Activated naive CD4-positive, alpha-beta T cell treated with anti-CD3 and anti-CD28 coated beads for 36 hours (primary cell): ENCODE measurements at regions not wholly inside any gene's neighbourhood (a gene's known extent, or its start where the extent isn't known, plus 50 kb on each side); places are given as distances from the start of the nearest gene placed in this dataset.

Source experiments
- CTCF ChIA-PET: fragments of 350-600 bp; sonication (Branson Sonifier 250); formaldehyde crosslinking; loops from one replicate; lab custom pipeline; 2021; ENCODE audit warnings: antibody characterized with exemption; lab: Charles Lee
- DNase-seq: peaks from one replicate; pipeline ENCODE4 v3.0.0-alpha.2; 2020
- H3K27ac Mint-ChIP-seq: one replicate; pipeline ENCODE4 v1.8.0; 2021; ENCODE audit warnings: mild to moderate bottlenecking, mixed read lengths
- H3K27me3 Mint-ChIP-seq: one replicate; pipeline ENCODE4 v1.8.0; 2021; ENCODE audit warnings: low read depth, mixed read lengths
- H3K36me3 Mint-ChIP-seq: one replicate; pipeline ENCODE4 v1.8.0; 2021; ENCODE audit warnings: low read depth, mixed read lengths
- H3K4me1 Mint-ChIP-seq: one replicate; pipeline ENCODE4 v1.8.0; 2021; ENCODE audit warnings: low read depth, mixed read lengths
- H3K4me3 Mint-ChIP-seq: one replicate; pipeline ENCODE4 v1.8.0; 2021; ENCODE audit warnings: mild to moderate bottlenecking, moderate library complexity, mixed read lengths
- H3K9me3 Mint-ChIP-seq: one replicate; pipeline ENCODE4 v1.8.0; 2021; ENCODE audit warnings: mixed read lengths
- intact Hi-C: fragments of 100-400 bp; cut with micrococcal nuclease; formaldehyde crosslinking; loops from one replicate; pipeline ENCODE4 v1.15.1; 2023

DNA sequence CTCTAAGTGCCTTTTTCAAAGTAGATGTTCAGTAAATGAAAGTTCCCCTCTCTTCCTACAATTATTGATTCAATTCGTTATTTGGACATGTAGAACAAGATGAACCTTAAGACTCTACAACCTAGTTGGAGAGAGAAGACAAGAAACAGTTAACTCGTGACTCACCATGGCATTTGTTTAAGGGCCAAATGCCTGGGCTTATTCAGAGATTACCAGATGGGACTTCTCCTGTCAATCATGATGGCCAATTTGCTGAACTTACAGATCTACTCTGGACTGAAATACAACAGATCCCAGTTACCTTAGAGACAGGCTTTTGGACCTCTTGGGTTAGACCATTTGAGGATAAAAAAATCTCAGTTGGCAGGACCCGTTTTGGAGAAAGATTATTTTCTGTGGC is 93.5 kb downstream of the C1orf94 start:
- CTCF ChIA-PET: no interaction called here
- no peaks in the 10 kb centered on the region for H3K9me3 Mint-ChIP-seq
- intact Hi-C loops: no loop called here
- no peaks in the 10 kb centered on the region for H3K4me1 Mint-ChIP-seq
- H3K27ac Mint-ChIP-seq: no peak overlapping the region
- H3K36me3 Mint-ChIP-seq: no peaks in the 10 kb centered on the region
- no peak for DNase-seq
- peaks cover 21% of the 10 kb centered on the region for H3K27me3 Mint-ChIP-seq
- H3K4me3 Mint-ChIP-seq: no peak overlapping the region

DNA sequence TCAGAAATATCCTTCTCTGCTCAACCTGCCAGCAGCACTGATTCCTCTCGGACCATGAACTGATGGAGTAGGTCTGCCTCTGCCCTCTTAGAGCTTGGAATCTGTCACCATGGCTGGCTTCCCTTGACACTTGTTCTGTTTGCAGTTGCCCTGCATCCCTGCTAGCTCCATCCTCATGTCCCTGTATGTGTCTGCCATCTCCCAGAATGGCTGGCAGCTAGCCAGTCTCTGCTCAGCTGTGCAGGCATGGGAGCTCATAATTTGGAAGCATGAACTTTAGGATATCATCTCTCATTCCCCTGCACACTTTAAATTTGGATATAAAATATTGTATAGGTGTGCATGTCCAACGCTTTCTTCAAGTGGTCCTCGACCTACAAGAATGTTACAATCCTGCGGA is 95.4 kb downstream of the C1orf94 start:
- intact Hi-C loops: no loop called here
- H3K36me3 Mint-ChIP-seq: no peaks in the 10 kb centered on the region

DNA sequence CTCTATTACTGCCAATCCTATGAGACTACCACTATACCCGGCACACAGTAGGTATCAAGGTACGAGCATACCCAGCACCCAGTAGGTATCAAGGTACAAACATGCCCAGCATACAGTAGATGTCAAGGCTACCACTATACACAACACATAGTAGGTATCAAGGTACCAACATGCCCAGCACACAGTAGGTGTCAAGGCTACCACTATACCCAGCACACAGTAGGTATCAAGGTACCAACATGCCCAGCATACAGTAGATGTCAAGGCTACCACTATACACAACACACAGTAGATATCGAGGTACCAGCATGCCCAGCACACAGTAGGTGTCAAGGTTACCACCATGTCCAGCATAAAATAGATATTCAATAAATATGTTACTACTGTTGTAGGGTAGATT is 98.4 kb downstream of the C1orf94 start:
- intact Hi-C loops: no loop called here

More for the DNA sequence above, 95.4 kb downstream of the C1orf94 start:
- Mint-ChIP-seq H3K4me1 (no peaks in the 10 kb centered on the region), H3K9me3 (no peaks in the 10 kb centered on the region), H3K27me3 (peaks cover 17% of the 10 kb centered on the region), H3K4me3 (no peak overlapping the region), H3K27ac (no peak overlapping the region)
- DNase-seq: no peak
- CTCF ChIA-PET: no interaction called here

DNA sequence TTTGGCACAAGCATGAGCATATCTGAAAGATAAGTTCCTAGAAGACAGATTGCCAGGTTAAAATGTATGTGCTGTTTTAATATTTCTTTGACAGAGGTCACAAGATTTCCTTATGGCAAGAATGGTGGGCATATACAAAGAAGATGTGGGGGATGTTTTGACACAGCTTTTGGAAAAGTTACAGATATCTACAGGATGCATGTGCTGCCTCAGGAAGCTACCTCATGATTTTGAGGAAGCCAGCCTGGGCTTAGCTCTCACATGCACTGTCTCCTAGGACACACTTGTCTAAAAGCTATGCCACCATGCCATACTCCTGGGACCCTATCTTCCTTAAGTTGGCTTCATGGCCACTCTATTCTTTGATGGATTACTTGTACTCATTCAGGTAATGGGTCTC is 99.9 kb downstream of the C1orf94 start:
- Mint-ChIP-seq H3K27ac (no peak overlapping the region), H3K4me3 (no peak overlapping the region), H3K4me1 (no peaks in the 10 kb centered on the region), H3K27me3 (peaks cover 4% of the 10 kb centered on the region), H3K9me3 (no peaks in the 10 kb centered on the region), H3K36me3 (no peaks in the 10 kb centered on the region)
- CTCF ChIA-PET: no interaction called here
- no peak for DNase-seq
- intact Hi-C loops: no loop called here

More for the DNA sequence above, 98.4 kb downstream of the C1orf94 start:
- no peaks in the 10 kb centered on the region for H3K36me3 Mint-ChIP-seq
- no peak for DNase-seq
- H3K27me3 Mint-ChIP-seq: peaks cover 8% of the 10 kb centered on the region
- no peak overlapping the region for H3K4me3 Mint-ChIP-seq
- CTCF ChIA-PET: no interaction called here
- no peak overlapping the region for H3K27ac Mint-ChIP-seq
- H3K4me1 Mint-ChIP-seq: no peaks in the 10 kb centered on the region
- H3K9me3 Mint-ChIP-seq: no peaks in the 10 kb centered on the region

DNA sequence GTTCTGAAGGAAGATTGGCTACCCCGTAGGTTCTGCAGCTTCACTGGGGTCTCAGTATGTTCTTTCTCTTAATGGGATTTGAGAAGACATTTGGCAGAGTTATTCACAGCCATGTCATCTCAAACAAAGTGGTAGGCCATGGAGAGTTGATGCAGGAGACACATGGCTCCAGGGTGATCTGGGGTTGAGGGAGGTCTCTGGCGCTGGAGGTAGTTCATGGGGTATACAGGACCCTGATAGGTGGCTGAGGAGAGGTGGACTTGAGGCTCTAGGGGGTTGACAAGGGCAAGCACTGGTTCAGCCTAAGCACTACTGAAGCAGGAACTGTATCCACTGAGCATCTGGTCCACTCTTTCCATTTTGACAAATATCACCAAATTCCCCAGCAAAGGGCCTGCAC is 100.4 kb downstream of the C1orf94 start:
- Mint-ChIP-seq H3K9me3 (no peaks in the 10 kb centered on the region), H3K4me3 (no peak overlapping the region), H3K36me3 (no peaks in the 10 kb centered on the region), H3K4me1 (no peaks in the 10 kb centered on the region), H3K27me3 (peaks cover 5% of the 10 kb centered on the region), H3K27ac (no peak overlapping the region)
- CTCF ChIA-PET: no interaction called here
- DNase-seq: no peak
- intact Hi-C loops: no loop called here

DNA sequence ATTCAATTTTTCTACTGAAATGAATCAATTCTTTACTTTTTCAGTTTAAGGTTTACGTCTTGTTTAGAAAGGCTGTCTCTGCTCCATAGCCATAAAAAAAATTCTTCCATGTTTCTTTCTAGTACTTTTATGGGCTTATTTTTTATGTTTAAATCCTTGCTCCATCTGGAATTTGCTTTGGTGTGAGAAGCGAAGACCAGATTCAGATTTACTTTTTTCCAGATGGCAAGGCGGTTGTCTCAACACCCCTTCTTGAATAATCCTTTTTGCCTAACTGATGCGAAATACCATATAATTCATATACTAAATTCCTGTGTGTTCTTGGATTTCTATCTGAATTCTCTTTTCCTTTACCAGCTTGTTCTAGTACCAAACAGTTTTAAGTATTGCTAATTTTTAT is 101.5 kb downstream of the C1orf94 start:
- intact Hi-C loops: no loop called here
- Mint-ChIP-seq H3K4me1 (no peaks in the 10 kb centered on the region), H3K9me3 (no peaks in the 10 kb centered on the region), H3K4me3 (no peak overlapping the region), H3K36me3 (no peaks in the 10 kb centered on the region), H3K27me3 (peaks cover 5% of the 10 kb centered on the region), H3K27ac (no peak overlapping the region)
- CTCF ChIA-PET: no interaction called here
- no peak for DNase-seq

DNA sequence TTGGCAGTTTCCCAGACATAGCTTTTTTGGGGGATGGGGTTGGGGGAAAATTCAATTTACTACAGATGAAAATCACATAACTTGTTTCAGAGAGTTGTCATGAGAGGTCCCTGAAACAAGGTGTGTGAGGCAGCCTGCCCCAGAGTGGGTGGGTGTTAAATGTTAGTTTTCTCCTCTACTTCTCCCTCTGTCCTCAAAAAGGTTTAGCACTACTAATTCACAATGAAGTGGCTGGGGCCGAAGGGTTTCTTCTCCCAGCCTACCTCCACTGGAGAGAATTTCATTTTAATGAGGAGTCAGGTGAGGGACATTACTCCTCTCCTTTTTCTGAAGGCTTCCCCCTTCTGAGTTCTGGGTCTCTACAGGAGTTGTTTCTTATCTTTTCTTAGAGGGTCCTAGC is 103.3 kb downstream of the C1orf94 start:
- Mint-ChIP-seq H3K4me1 (no peaks in the 10 kb centered on the region), H3K27ac (no peak overlapping the region), H3K9me3 (no peaks in the 10 kb centered on the region), H3K27me3 (peaks cover 12% of the 10 kb centered on the region), H3K4me3 (no peak overlapping the region), H3K36me3 (no peaks in the 10 kb centered on the region)
- intact Hi-C loops: no loop called here
- no peak for DNase-seq
- CTCF ChIA-PET: no interaction called here

DNA sequence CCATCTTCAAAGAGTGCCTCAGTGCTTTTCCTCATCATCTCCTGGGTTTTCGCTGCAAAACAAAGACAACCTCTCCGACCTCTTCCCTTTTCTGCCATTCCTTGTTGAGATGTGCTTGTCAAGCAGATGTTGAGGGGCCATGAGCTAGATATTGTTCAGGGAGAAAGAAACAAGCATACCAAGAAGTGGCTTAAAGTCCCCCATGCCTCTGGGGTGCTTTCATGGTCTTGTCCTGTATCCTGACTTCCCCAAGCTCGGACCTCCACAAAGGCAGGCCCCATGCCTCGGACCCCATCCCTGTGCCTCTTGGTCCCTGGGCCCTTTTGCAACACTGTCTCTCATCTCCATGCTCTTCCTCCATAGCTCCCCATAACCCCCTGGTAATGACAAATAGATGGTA is 103.8 kb downstream of the C1orf94 start:
- intact Hi-C loops: no loop called here
- H3K9me3 Mint-ChIP-seq: no peaks in the 10 kb centered on the region
- H3K27me3 Mint-ChIP-seq: peaks cover 12% of the 10 kb centered on the region
- no peak overlapping the region for H3K27ac Mint-ChIP-seq
- no peaks in the 10 kb centered on the region for H3K36me3 Mint-ChIP-seq
- no peak for DNase-seq
- no peaks in the 10 kb centered on the region for H3K4me1 Mint-ChIP-seq
- CTCF ChIA-PET: no interaction called here
- no peak overlapping the region for H3K4me3 Mint-ChIP-seq

DNA sequence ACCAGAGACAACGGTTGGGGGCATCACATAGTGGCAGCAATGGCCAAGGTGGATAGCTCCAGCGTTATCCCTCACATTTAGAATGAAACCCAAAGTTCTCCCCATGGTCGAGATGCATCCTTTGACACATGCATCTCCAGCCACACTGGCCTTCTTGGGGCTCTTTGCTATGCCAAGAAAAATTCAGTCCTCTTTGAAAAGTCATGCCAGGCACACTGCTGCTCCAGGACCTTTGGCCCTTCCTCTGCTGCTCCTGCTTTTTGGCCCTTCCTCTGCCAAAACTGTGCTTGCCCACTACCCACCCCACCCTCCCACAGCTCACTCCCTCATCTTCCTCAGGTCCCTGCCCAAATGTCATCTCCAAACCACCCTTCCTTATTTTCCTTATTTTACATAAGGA is 106.4 kb downstream of the C1orf94 start:
- CTCF ChIA-PET: interaction anchor here (0.7 kb wide), 1 partner anchor 573 kb away, joined by 3 read pairs; no protein-coding TSS in a partner anchor
- H3K4me3 Mint-ChIP-seq: no peak overlapping the region
- H3K27me3 Mint-ChIP-seq: peaks cover 9% of the 10 kb centered on the region
- no peaks in the 10 kb centered on the region for H3K9me3 Mint-ChIP-seq
- no peak for DNase-seq
- no peaks in the 10 kb centered on the region for H3K4me1 Mint-ChIP-seq
- intact Hi-C loops: no loop called here
- H3K36me3 Mint-ChIP-seq: no peaks in the 10 kb centered on the region
- H3K27ac Mint-ChIP-seq: no peak overlapping the region

DNA sequence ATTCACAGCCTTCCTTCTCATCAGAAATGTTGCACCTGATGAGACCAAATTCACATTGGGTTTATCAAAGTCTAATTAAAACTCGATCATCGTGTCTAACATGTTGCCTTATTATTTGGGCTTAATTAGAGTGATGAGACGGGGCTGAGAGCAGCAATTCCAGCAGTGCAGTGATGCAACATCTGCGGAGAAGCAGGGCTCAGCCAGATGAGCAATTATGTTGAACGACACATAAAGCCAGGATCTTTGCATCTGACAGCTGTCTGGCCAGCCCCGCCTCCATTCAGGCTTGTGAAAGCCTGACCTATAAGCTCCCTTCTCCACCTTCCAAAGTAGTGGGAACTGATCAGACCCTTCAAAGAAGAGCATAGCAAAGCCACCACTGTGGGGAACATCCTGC is 109.8 kb downstream of the C1orf94 start:
- H3K4me3 Mint-ChIP-seq: no peak overlapping the region
- CTCF ChIA-PET: no interaction called here
- intact Hi-C loops: no loop called here
- no peaks in the 10 kb centered on the region for H3K4me1 Mint-ChIP-seq
- peaks cover 9% of the 10 kb centered on the region for H3K27me3 Mint-ChIP-seq
- H3K36me3 Mint-ChIP-seq: no peaks in the 10 kb centered on the region
- H3K27ac Mint-ChIP-seq: no peak overlapping the region
- H3K9me3 Mint-ChIP-seq: no peaks in the 10 kb centered on the region
- DNase-seq: no peak

DNA sequence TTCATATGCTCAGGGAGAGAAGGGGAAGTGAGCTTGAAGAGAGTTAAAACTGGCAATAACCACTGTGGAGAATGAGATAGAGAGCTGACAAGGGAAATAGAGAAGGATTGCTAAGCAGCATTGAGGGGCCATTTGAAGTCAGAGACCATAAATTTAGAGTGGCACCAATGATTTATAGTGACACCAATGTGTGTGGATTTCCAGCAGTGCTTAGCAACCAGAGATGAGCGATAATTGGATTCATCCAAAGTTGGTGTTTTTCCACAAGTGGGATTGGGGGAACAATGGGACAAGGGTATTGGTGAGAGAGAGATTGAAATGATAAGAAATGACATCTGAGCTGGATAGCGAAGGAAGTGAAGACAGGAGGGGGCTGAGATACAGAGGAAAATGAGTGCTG is 114.1 kb downstream of the C1orf94 start:
- Mint-ChIP-seq H3K4me3 (no peak overlapping the region), H3K27me3 (peaks cover 12% of the 10 kb centered on the region), H3K27ac (no peak overlapping the region), H3K9me3 (no peaks in the 10 kb centered on the region), H3K36me3 (no peaks in the 10 kb centered on the region), H3K4me1 (no peaks in the 10 kb centered on the region)
- intact Hi-C loops: no loop called here
- CTCF ChIA-PET: no interaction called here
- no peak for DNase-seq

DNA sequence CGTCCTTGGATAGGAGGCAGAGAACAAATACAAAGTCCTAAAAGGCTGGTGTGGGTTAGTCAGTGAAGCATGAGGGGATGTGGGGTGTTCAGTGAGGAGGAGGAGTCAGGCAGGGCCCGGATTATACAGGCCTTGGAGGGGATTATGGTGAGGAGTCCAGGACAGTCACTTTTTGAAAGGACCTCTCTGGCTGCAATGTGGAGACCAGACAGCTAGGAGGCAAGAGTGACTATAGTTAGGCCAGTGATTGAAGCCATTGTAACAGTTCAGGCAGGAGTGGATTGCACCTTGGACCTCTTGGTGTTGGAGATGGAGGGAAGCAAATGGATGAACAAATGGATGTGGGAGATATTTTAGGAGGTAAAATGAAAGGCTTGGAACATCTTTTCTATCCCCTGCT is 115.8 kb downstream of the C1orf94 start:
- CTCF ChIA-PET: interaction anchor here (0.6 kb wide), 1 partner anchor 193 kb away, joined by 3 read pairs; no protein-coding TSS in a partner anchor
- Mint-ChIP-seq H3K27ac (no peak overlapping the region), H3K27me3 (peaks cover 12% of the 10 kb centered on the region), H3K4me3 (no peak overlapping the region), H3K36me3 (no peaks in the 10 kb centered on the region), H3K4me1 (no peaks in the 10 kb centered on the region), H3K9me3 (no peaks in the 10 kb centered on the region)
- intact Hi-C loops: no loop called here
- DNase-seq: no peak

DNA sequence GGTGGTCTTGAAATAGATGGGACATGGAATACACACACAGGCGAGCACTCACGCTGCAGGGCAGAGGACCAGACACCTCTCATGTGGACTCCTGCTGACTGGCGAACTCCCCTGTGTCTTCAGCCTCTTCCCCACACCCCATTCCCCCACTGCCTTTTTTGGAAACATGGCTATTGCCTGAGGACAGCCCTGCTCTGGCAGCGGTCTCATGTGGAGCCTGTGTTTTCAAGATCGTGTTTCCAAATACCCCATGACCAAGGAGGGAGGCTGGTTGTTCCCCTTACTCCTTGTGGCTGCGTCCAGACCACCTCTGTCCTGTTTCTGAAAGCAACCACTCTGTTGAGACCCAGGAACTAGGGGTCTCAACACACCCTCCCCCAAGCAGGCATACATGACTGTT is 119.4 kb downstream of the C1orf94 start:
- CTCF ChIA-PET: no interaction called here
- Mint-ChIP-seq H3K4me1 (no peaks in the 10 kb centered on the region), H3K27ac (no peak overlapping the region), H3K4me3 (no peak overlapping the region), H3K9me3 (peaks cover 2% of the 10 kb centered on the region), H3K27me3 (peaks cover 12% of the 10 kb centered on the region), H3K36me3 (no peaks in the 10 kb centered on the region)
- no peak for DNase-seq
- intact Hi-C loops: no loop called here

DNA sequence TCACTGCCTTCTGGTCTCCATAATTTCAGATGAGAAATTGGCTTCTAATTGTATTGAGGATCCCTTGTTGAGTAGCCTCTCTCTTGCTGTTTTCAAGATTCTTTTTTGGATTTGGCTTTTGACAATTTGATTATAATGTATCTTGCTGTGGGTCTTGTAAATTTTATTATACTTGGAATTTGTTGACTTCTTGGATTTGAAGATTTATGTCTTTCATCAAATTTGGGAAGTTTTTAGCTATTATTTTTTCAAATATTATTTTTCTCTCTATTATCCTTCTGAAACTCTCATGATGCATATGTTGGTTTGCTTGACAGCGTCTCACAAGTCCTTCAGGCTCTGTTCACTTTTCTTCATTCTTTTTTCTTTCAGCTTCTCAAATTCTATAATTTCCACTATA is 126.1 kb downstream of the C1orf94 start:
- peaks cover 13% of the 10 kb centered on the region for H3K27me3 Mint-ChIP-seq
- no peak overlapping the region for H3K27ac Mint-ChIP-seq
- CTCF ChIA-PET: no interaction called here
- H3K9me3 Mint-ChIP-seq: peaks cover 9% of the 10 kb centered on the region
- no peak for DNase-seq
- peaks cover 2% of the 10 kb centered on the region for H3K36me3 Mint-ChIP-seq
- intact Hi-C loops: no loop called here
- H3K4me1 Mint-ChIP-seq: no peaks in the 10 kb centered on the region
- H3K4me3 Mint-ChIP-seq: no peak overlapping the region
